ENCODE measurements at regions not wholly inside any gene's neighbourhood (a gene's known extent, or its start where the extent isn't known, plus 50 kb on each side); places are given as distances from the start of the nearest gene placed in this dataset.

GRCh38 chr2:2902547-2903281, 474.9 kb downstream of the EIPR1 start:
- no peaks in the 10 kb centered on the region for H3K9me3 ChIP-seq (ENCODE audit: severe bottlenecking)
- no peak overlapping the region for H3K4me3 ChIP-seq (ENCODE audit: low read depth, low read length)
- no peaks in the 10 kb centered on the region for H3K36me3 ChIP-seq
- H3K27me3 ChIP-seq (ENCODE audit: insufficient read depth, low read depth, severe bottlenecking) = no peaks in the 10 kb centered on the region
- H3K27ac ChIP-seq = no peak overlapping the region
- no peak for TF ChIP-seq CTCF (IDR thresholded peaks at IDR 0.05; ENCODE audit: low read depth, low read length)
- DNase-seq = no peak

- no peak for TF ChIP-seq CTCF (IDR thresholded peaks at IDR 0.05; ENCODE audit: low read depth, low read length)
- no peaks in the 10 kb centered on the region for H3K27me3 ChIP-seq (ENCODE audit: insufficient read depth, low read depth, severe bottlenecking)
- H3K36me3 ChIP-seq = no peaks in the 10 kb centered on the region
- no peak overlapping the region for H3K27ac ChIP-seq
- DNase-seq = no peak
- no peaks in the 10 kb centered on the region for H3K9me3 ChIP-seq (ENCODE audit: severe bottlenecking)
- H3K4me3 ChIP-seq (ENCODE audit: low read depth, low read length) = no peak overlapping the region
Observed at GRCh38 chr2:2901384-2902345, 476.0 kb downstream of the EIPR1 start.

DNA sequence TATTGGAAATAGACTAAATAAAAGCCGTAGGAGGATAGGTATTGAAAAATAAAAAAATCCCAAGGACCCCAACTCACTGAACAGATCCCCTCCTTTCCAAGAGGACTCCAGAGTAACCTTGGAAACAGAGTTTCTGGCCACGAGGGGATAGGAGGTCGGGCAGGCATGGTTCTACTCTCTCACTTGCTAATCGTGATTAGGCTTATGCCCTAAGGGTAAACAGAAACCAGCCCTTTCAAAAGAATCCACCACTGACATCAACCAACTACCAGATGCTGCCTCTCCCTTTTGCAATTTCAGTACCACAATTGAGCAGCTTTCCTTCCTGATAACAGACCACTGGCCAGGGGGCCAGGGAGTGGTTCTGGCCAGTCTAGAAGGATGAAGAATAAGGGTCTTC, 477.8 kb downstream of the EIPR1 start:
- Histone ChIP-seq H3K27ac (no peak overlapping the region), H3K9me3 (ENCODE audit: severe bottlenecking) (no peaks in the 10 kb centered on the region), H3K4me3 (ENCODE audit: low read depth, low read length) (no peak overlapping the region), H3K36me3 (no peaks in the 10 kb centered on the region), H3K27me3 (ENCODE audit: insufficient read depth, low read depth, severe bottlenecking) (no peaks in the 10 kb centered on the region)
- DNase-seq = no peak
- no peak for TF ChIP-seq CTCF (IDR thresholded peaks at IDR 0.05; ENCODE audit: low read depth, low read length)

DNA sequence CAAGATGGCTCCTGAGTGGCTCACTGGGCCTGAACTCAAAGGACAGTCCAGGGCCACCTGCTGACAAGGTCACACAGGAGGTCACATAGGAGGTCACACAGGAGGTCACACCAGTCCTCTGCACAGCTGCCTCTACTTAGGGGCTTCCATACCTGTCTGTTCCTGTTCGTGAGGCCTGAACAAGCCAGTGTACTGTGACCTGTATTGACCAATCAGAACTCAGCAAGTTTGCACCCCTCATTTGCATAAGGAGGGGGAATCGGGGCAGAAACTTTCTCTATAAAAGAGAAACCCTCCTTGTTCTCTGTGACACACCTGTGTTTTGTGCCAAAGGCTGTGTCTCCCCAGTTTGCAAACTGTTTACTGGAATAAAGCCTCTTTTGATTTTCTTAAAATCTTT, 478.9 kb downstream of the EIPR1 start:
- Histone ChIP-seq H3K27me3 (ENCODE audit: insufficient read depth, low read depth, severe bottlenecking) (no peaks in the 10 kb centered on the region), H3K4me3 (ENCODE audit: low read depth, low read length) (no peak overlapping the region), H3K27ac (no peak overlapping the region), H3K36me3 (no peaks in the 10 kb centered on the region), H3K9me3 (ENCODE audit: severe bottlenecking) (no peaks in the 10 kb centered on the region)
- no peak for TF ChIP-seq CTCF (IDR thresholded peaks at IDR 0.05; ENCODE audit: low read depth, low read length)
- DNase-seq = no peak

- H3K36me3 ChIP-seq = no peaks in the 10 kb centered on the region
- no peak for DNase-seq
- no peaks in the 10 kb centered on the region for H3K9me3 ChIP-seq (ENCODE audit: severe bottlenecking)
- no peaks in the 10 kb centered on the region for H3K27me3 ChIP-seq (ENCODE audit: insufficient read depth, low read depth, severe bottlenecking)
- no peak overlapping the region for H3K4me3 ChIP-seq (ENCODE audit: low read depth, low read length)
- TF ChIP-seq CTCF (IDR thresholded peaks at IDR 0.05; ENCODE audit: low read depth, low read length) = no peak
- H3K27ac ChIP-seq = no peak overlapping the region
Observed at GRCh38 chr2:2896643-2897042, 481.0 kb downstream of the EIPR1 start.

All from WERI-Rb-1 (cell line).